SK-N-SH (cell line): ENCODE measurements at regions not wholly inside any gene's neighbourhood (a gene's known extent, or its start where the extent isn't known, plus 50 kb on each side); places are given as distances from the start of the nearest gene placed in this dataset.

Experiments used
- CTCF ChIP-seq: fragments of 200-600 bp; sonication (generic); IDR thresholded peaks from 2 replicates; pipeline ENCODE4 v1.6.1; 2017; ENCODE audit warnings: antibody characterized with exemption, mild to moderate bottlenecking, moderate library complexity
- MAX ChIP-seq: IDR thresholded peaks from 2 replicates; pipeline ENCODE4 v1.4.0; 2012; ENCODE audit warnings: low read depth
- MXI1 ChIP-seq: IDR thresholded peaks from 2 replicates; pipeline ENCODE4 v1.6.1; 2012; ENCODE audit warnings: mild to moderate bottlenecking, low read depth, low read length, improper control_type of control experiment
- RAD21 ChIP-seq: IDR thresholded peaks from 2 replicates; pipeline ENCODE4 v1.6.1; 2012; ENCODE audit warnings: mild to moderate bottlenecking, low read length

- TF ChIP-seq CTCF, result no peak
- TF ChIP-seq MXI1, result no peak
- TF ChIP-seq MAX, result no peak
- TF ChIP-seq RAD21, result no peak
Measured at GRCh38 chr12:60393093-60393492, 797.3 kb downstream of the SLC16A7 start.
